NCI-H2196 (cell line): ENCODE measurements at regions not wholly inside any gene's neighbourhood (a gene's known extent, or its start where the extent isn't known, plus 50 kb on each side); places are given as distances from the start of the nearest gene placed in this dataset.
"Not testable (repeated sequence)": the region's sequence is repeated elsewhere in the genome, so short reads cannot be mapped to it uniquely, and the experiment has no call there.

ENCODE experiments used
- DNase-seq: peaks from one replicate; lab custom pipeline; 2025; ENCODE audit not compliant: unreplicated experiment; lab: John Stamatoyannopoulos, UW

- no peak for DNase-seq
These were observed 214.7 kb downstream of the IRX2 start for GRCh38 chr5:2536632-2537377.

GRCh38 chr5:2534970-2535369 lies 216.5 kb downstream of the IRX2 start:
- DNase-seq = no peak

DNA sequence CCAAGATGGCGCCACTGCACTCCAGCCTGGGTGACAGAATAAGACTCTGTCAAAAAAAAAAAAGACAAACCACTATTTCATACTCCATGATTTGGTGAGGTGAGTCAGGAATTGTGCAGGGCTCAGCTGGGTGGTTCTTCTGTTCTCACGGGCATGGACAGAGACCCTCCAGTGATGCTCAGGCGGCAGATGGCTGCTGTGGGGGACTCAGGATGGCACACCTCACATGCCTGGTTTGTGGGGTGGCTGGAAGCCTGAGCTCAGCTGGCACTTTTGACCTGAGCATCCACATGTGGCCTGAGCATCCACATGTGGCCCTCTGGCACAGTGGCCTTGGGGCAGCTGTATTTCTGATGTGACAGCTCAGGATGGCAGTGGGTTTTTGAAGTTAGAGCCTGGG lies 217.2 kb downstream of the IRX2 start:
- DNase-seq = no peak

- not testable (repeated sequence) for DNase-seq
These were observed 217.6 kb downstream of the IRX2 start for GRCh38 chr5:2533848-2534247.

GRCh38 chr5:2532809-2533208 lies 218.7 kb downstream of the IRX2 start:
- DNase-seq = no peak

DNA sequence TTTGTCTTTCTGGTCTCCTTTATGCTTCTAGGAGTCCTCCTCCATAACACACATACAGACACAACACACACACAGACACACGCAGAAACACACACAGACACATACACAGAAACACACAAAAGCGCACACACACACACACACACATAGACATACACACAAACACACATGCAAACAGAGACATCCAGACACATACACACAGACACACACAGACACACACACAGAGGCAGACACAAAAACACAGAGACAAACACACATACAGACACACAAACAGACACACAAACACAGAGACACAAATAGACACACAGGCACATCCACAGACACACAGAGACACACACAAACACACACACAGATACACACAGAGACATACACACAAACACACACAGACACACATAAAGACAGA lies 220.2 kb downstream of the IRX2 start:
- no peak for DNase-seq

DNA sequence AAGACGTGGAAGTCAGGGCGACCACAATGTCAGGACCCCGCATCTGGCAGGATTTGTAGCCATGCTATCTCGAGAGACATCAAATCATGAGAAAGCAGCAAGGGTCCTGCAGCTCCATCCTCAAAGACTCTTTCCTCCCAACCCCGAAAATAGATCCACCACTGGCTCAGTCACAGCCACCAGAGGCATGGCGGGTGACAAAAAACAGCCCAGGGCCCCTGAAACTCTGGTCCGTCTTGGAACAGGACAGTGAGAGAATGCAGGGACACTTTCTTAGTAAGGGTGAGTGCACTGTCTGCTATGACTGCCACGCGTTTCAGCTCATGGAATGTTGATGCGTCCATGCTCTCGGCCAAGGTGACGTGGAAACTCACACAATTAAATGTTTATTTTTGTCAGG lies 220.9 kb downstream of the IRX2 start:
- no peak for DNase-seq

GRCh38 chr5:2529371-2530092 lies 221.9 kb downstream of the IRX2 start:
- DNase-seq = no peak

- DNase-seq = no peak
These were observed 226.1 kb downstream of the IRX2 start for GRCh38 chr5:2525351-2525750.

DNA sequence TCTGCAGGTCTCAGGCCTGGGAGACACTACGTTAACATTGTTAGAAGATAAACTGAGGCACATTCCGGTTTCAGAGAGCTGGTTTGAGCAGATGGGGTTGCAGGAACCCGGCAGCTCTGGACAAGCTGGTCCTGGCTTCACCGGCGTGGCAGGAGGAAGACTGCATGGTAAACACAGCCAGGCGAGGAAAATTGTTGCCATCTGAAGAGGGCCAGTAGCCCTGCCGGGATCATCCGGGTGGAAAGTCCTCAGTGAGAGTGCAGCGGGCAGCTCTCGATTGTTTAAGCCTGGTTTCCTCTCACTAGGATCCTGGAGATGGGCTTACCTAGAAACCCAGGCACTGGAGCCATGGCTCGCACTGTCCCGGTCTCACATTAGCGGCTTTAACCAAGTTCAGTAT lies 226.9 kb downstream of the IRX2 start:
- no peak for DNase-seq

- no peak for DNase-seq
These were observed 228.3 kb downstream of the IRX2 start for GRCh38 chr5:2523180-2523579.

DNA sequence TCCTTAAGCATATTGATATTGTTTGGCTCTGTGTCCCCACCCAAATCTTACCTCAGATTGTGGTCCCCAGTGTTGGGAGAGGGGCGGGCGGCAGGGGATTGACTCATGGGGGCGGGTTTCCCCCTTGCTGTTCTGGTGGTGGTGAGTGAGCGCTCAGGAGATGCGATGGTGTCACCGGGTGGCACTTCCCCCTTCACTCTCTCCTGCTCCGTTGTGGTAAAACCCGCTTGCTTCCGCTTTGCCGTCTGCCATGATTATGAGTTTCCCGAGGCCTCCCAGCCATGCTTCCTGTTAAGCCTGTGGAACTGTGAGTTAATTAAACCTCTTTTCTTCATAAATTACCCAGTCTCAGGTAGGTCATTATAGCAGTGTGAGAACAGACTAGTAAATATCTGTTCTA lies 229.1 kb downstream of the IRX2 start:
- no peak for DNase-seq

- no peak for DNase-seq
These were observed 232.3 kb downstream of the IRX2 start for GRCh38 chr5:2519153-2519552.

GRCh38 chr5:2517451-2517850 lies 234.0 kb downstream of the IRX2 start:
- DNase-seq = no peak

DNA sequence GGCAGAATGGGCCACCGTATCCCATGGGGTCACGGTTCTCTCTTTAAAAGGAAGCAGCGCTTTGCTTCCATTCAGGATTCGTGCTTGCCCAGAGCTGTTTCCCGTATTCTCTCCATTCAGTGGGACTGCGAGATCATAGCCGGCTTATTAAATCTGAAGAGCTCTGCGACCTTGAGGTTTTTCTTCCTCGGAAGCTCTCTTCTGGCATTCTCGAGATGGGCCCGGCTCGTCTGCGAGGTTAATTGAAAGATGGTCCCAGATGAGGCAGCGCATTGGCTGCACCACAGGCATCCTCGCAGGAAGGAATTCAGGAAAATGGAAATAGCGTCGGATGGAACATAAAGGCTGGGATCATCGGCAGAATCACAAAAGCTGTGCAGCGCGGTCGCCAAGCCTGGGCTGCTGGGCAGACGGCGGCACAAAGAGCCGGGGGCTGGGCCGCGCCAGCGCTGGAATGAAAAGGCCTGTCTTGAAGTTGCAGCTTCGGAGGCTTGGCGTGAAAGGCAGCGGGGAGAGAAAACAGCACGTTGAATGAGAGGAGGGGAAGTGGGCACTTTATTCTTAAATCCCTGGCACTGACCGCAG lies 236.2 kb downstream of the IRX2 start:
- no peak for DNase-seq

- DNase-seq = no peak
These were observed 237.0 kb downstream of the IRX2 start for GRCh38 chr5:2514484-2514883.

GRCh38 chr5:2511706-2512105 lies 239.8 kb downstream of the IRX2 start:
- DNase-seq = no peak

DNA sequence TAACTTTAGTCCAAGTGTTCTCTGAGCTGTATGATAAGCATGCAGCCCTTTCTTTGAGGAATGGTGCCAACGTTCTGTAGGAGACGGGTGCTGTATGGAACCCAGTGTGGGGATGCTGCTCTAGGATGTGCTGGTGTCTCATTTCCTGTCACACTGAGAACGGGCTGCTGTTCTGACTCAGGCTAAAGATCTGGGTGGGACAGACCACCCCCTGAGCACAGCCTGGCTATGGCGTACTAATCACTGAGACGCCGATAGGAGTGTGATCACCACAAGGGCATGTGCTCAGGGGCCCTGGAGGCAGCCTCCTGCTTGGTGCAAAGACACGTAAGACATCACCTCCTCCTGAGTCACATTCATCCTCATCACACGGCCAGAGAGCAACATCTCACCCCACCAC lies 240.4 kb downstream of the IRX2 start:
- DNase-seq = no peak

DNA sequence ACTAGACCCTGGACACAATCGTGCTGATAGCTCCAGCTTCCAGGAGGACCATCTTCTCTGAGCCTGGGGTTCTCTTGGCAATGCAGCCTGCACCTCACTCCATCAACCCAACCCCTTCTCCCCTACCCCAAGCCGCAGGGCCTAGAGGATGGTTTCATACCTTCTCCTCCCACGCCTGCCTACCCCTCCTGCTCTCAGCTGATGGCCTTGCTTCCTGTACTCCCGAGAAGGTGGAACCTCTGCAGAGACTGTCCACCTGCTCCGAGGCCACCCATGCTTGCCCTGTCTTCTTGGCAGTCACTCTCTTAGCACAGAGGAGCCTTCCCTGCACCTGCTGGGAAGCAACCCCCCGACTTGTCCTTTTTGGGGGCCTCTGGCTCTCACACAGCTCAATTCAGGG lies 241.9 kb downstream of the IRX2 start:
- DNase-seq = no peak

DNA sequence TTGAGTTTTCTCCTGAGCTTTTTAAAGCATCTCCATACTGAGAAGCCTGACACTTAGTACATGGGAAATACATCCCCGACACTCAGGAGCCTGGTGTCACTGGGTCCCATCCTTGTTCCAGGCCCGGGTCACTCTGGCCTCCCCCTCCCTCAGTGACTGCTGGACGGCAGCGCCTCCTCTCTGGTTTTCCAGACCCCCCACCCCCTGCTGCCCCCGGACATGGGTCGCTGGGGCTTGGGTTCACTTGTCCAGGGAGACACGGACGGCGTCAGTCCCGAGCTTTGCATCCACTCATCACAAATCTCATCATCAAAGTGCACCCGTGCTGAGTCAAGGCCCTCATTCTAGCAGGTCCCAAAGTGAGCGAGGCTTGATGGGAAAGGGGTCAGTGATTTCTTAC lies 243.0 kb downstream of the IRX2 start:
- no peak for DNase-seq

GRCh38 chr5:2507611-2508010 lies 243.9 kb downstream of the IRX2 start:
- DNase-seq = no peak

- DNase-seq = no peak
These were observed 244.9 kb downstream of the IRX2 start for GRCh38 chr5:2506603-2507002.
